K562 (cell line): ENCODE measurements at regions not wholly inside any gene's neighbourhood (a gene's known extent, or its start where the extent isn't known, plus 50 kb on each side); places are given as distances from the start of the nearest gene placed in this dataset.

Experiments used
- ATAC-seq: fragments of 200-7000 bp; cut with Tn5 transposase; 3 replicates; pipeline ENCODE4 v1.9.1; 2020; ENCODE audit warnings: moderate library complexity
- BruUV-seq: library from RNA; stranded (reverse); fragments of 400-500 nt; replicated peaks from 2 replicates; lab custom pipeline; 2021; lab: Mats Ljungman, UMichigan
- CTCF ChIA-PET: fragments of 300-600 bp; formaldehyde crosslinking; extraction: SDS; loops from one replicate; lab custom pipeline; 2021; ENCODE audit warnings: low intra/inter-chr PET ratio; lab: Yijun Ruan, JAX
- POLR2A ChIA-PET: fragments of 300-600, 350-650 bp; sonication (Branson Sonifier 250); formaldehyde crosslinking; extraction: SDS; loops from one replicate; lab custom pipeline; 2021; ENCODE audit warnings: antibody characterized with exemption, inconsistent platforms; lab: Yijun Ruan, JAX
- DNase-seq, 4 experiments: peaks; one replicate each; pipeline versions ENCODE4 v3.0.0 to v3.0.0-alpha.2; 2011 to 2018; ENCODE audit warnings: low spot score in 3 of 4, mixed read lengths in 3 of 4; ENCODE audit errors: extremely low read depth in 1 of 4
- FAIRE-seq: peaks from 2 replicates; lab custom pipeline; 2011; peaks lifted over from hg19 to GRCh38; lab: Jason Lieb, UNC
- H2AFZ ChIP-seq: 2 replicates; pipeline ENCODE4 v1.6.0; 2011; ENCODE audit warnings: low read depth, low read length, control low read depth, inconsistent platforms
- H3K27ac ChIP-seq: fragments of 200-600 bp; 3 replicates; pipeline ENCODE4 v1.8.0; 2011; ENCODE audit warnings: low read depth, mild to moderate bottlenecking, control low read depth, inconsistent platforms, low read length, moderate library complexity, mixed read lengths; ENCODE audit errors: extremely low read depth
- H3K27me3 ChIP-seq, 2 experiments: fragments of 300-600 bp in 1 of 2; 2 replicates in 1 of 2; 3 replicates in 1 of 2; pipeline versions ENCODE4 v1.6.0 to v1.8.0; 2011; ENCODE audit warnings: inconsistent platforms in 2 of 2, low read length in 2 of 2, mild to moderate bottlenecking in 1 of 2, mixed read lengths in 1 of 2, moderate library complexity in 1 of 2; ENCODE audit not compliant: control insufficient read depth in 2 of 2, insufficient read depth in 2 of 2
- H3K36me3 ChIP-seq: fragments of 300-600 bp; 3 replicates; pipeline ENCODE4 v1.8.0; 2011; ENCODE audit warnings: mild to moderate bottlenecking, low read length, inconsistent platforms; ENCODE audit not compliant: control insufficient read depth, insufficient read depth
- H3K4me1 ChIP-seq, 2 experiments: fragments of 200-600 bp in 1 of 2; replicated peaks in 1 of 2; 2 replicates in 1 of 2; 3 replicates in 1 of 2; pipeline versions ENCODE4 v1.5.1 to v1.8.0; 2011; ENCODE audit warnings: inconsistent platforms in 2 of 2, low read length in 2 of 2, mild to moderate bottlenecking in 1 of 2, mixed read lengths in 1 of 2, moderate library complexity in 1 of 2; ENCODE audit not compliant: control insufficient read depth in 2 of 2, insufficient read depth in 2 of 2
- H3K4me2 ChIP-seq: 2 replicates; pipeline ENCODE4 v1.6.1; 2011; ENCODE audit warnings: low read length, control low read depth, inconsistent platforms, mixed read lengths; ENCODE audit not compliant: insufficient read depth
- H3K4me3 ChIP-seq: fragments of 200-600 bp; sonication (generic), shearing (Covaris generic); 2 replicates; pipeline ENCODE4 v1.5.1; 2016; ENCODE audit warnings: control low read depth, inconsistent platforms
- H3K79me2 ChIP-seq: fragments of 200-600 bp; 3 replicates; pipeline ENCODE4 v1.8.0; 2011; ENCODE audit warnings: low read length, inconsistent platforms; ENCODE audit not compliant: control insufficient read depth, insufficient read depth
- H3K9ac ChIP-seq, 2 experiments: 2 replicates each; pipeline versions ENCODE4 v1.6.0 to v1.6.1; 2011; ENCODE audit warnings: low read depth in 2 of 2, low read length in 2 of 2, control low read depth in 1 of 2, inconsistent platforms in 1 of 2, mild to moderate bottlenecking in 1 of 2, mixed read lengths in 1 of 2; ENCODE audit not compliant: insufficient read depth in 1 of 2
- H3K9me1 ChIP-seq: one replicate; pipeline ENCODE4 v1.6.0; 2011; ENCODE audit warnings: inconsistent platforms, mild to moderate bottlenecking, low read length, moderate library complexity; ENCODE audit not compliant: control insufficient read depth, insufficient read depth
- H3K9me3 ChIP-seq: replicated peaks from 2 replicates; pipeline ENCODE4 v1.5.1; 2011; ENCODE audit warnings: low read depth, low read length, inconsistent platforms; ENCODE audit not compliant: control insufficient read depth, insufficient read depth
- H4K20me1 ChIP-seq: replicated peaks from 2 replicates; pipeline ENCODE4 v1.6.1; 2011; ENCODE audit warnings: low read length, inconsistent platforms, mixed read lengths; ENCODE audit not compliant: control insufficient read depth, insufficient read depth
- BRD9 ChIP-seq: fragments of 450-650 bp; IDR thresholded peaks from 2 replicates; pipeline ENCODE4 v1.6.1; 2018; ENCODE audit warnings: low read depth; ENCODE audit not compliant: partially characterized antibody
- POLR2AphosphoS5 ChIP-seq: IDR thresholded peaks from 2 replicates; pipeline ENCODE4 v1.6.1; 2011; ENCODE audit warnings: mild to moderate bottlenecking, low read depth, low read length, moderate library complexity; ENCODE audit not compliant: control insufficient read depth, insufficient read depth
- RFX5 ChIP-seq: IDR thresholded peaks from 2 replicates; pipeline ENCODE4 v1.6.1; 2011; ENCODE audit warnings: low read depth, mild to moderate bottlenecking, improper control_type of control experiment, low read length
- SETDB1 ChIP-seq: IDR thresholded peaks from one replicate; pipeline ENCODE4 v1.6.1; 2012; ENCODE audit warnings: low read length, control low read depth, inconsistent platforms
- STAT5A ChIP-seq: IDR thresholded peaks from 2 replicates; pipeline ENCODE4 v1.6.1; 2012; ENCODE audit warnings: low read length, inconsistent platforms, borderline replicate concordance
- ZNF583 ChIP-seq: fragments of 250-450 bp; sonication (Bioruptor Pico); IDR thresholded peaks from 2 replicates; pipeline ENCODE4 v1.4.0; 2020
- WGBS: fragments of 100-300 bp; shearing (Covaris generic); methylation state at CpG from one replicate; pipeline ENCODE4 v1.1.6; 2016; ENCODE audit warnings: low coverage, mixed read lengths; ENCODE audit not compliant: insufficient coverage; ENCODE audit errors: missing lambda C conversion rate; 5-methylcytosine and 5-hydroxymethylcytosine counted together
- in situ Hi-C: fragments of 300-500 bp; cut with MboI; formaldehyde crosslinking; loops from 4 replicates; pipeline ENCODE4 v1.15.0; 2018; ENCODE audit warnings: inconsistent platforms, mixed read lengths
- intact Hi-C: fragments of 100-400 bp; cut with micrococcal nuclease; formaldehyde crosslinking; loops from 2 replicates; pipeline ENCODE4 v1.14.2; 2022

DNA sequence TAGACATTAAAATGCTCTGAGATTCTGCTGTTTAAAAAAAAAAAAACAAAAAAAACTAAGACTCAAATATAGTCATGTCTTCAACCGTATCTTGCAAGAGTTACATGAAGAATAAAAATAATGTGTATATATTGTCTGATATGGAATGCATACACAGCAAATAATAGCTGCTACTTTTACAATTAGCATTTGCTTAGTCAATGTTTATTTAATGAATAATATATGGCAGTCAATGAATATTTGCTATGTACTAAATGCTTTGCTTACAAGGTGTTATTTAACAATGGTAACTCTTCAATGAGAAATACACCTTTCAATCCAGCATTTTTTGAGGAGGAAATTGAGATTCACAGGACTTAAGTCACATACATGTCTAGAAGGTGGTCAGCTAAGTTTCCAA is 718.8 kb upstream of the SOX9 start:
- Histone ChIP-seq H3K4me2 (no peak overlapping the region), H2AFZ (no peak overlapping the region), H3K27me3 (no peaks in the 10 kb centered on the region), H3K9ac (no peak overlapping the region), H3K36me3 (no peaks in the 10 kb centered on the region), H4K20me1 (no peaks in the 10 kb centered on the region), H3K27ac (no peak overlapping the region), H3K9me3 (no peaks in the 10 kb centered on the region; the same call in 1 of the 2 replicates), H3K9me1 (no peaks in the 10 kb centered on the region), H3K4me1 (no peaks in the 10 kb centered on the region), H3K79me2 (no peaks in the 10 kb centered on the region), H3K4me3 (no peak overlapping the region)
- FAIRE-seq (no peak), ATAC-seq (no peak), DNase-seq (no peak)
- no peak for TF ChIP-seq BRD9
- TF ChIP-seq ZNF583: no peak
- TF ChIP-seq POLR2AphosphoS5: no peak
- TF ChIP-seq RFX5: no peak
- intact Hi-C loops (no loop called here), in situ Hi-C loops (no loop called here)
- 0% methylated on average over 1 of the region's 1 CpG for whole genome bisulfite sequencing
- no TSS peak for BruUV-seq
- ChIA-PET CTCF (no interaction called here), POLR2A (no interaction called here)

DNA sequence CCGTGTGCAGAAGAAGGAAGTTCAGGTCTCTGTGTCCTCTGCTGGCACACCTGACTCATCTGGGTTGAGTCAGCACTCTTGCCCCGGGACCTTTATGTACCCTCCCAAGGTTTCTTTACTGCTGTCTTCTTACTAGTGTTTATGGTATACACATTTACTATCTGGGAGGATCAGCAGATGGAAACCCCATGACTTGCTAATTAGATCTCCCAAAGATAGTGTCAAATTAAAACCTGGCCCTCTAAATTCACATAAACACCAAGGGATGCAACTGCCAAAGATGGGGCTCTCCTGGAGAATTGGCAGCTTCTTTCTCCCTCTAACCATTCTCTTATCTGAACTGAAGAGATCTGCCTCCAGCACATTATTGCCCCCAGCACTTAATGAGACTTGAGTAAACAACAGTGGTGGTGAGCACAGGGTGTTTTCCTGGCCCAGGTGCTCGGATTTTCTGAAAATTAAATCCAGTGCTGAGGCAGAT is 718.1 kb upstream of the SOX9 start:
- H3K27ac ChIP-seq: no peak overlapping the region

More for the DNA sequence above, 718.1 kb upstream of the SOX9 start:
- Histone ChIP-seq H3K9me1 (no peaks in the 10 kb centered on the region), H3K9ac (no peak overlapping the region), H3K9me3 (no peaks in the 10 kb centered on the region; the same call in 1 of the 2 replicates), H3K4me1 (no peaks in the 10 kb centered on the region), H3K79me2 (no peaks in the 10 kb centered on the region), H3K27me3 (no peaks in the 10 kb centered on the region), H3K4me3 (no peak overlapping the region), H3K4me2 (no peak overlapping the region), H3K36me3 (no peaks in the 10 kb centered on the region), H4K20me1 (no peaks in the 10 kb centered on the region), H2AFZ (no peak overlapping the region)
- POLR2A ChIA-PET: no interaction called here
- CTCF ChIA-PET: no interaction called here
- TF ChIP-seq STAT5A (no peak), SETDB1 (no peak)
- FAIRE-seq (no peak), DNase-seq (no peak), ATAC-seq (no peak)
- BruUV-seq: no TSS peak
- 0% methylated on average over 3 of the region's 3 CpGs for WGBS
- in situ Hi-C loops: no loop called here
- intact Hi-C loops: no loop called here
